GM18868 (cell line): ENCODE measurements at regions not wholly inside any gene's neighbourhood (a gene's known extent, or its start where the extent isn't known, plus 50 kb on each side); places are given as distances from the start of the nearest gene placed in this dataset.

Experiments
- ATAC-seq: cut with Tn5 transposase; IDR thresholded peaks from one replicate; pipeline ENCODE4 v1.9.1; 2021; ENCODE audit warnings: mild to moderate bottlenecking, moderate library complexity; ENCODE audit not compliant: unreplicated experiment

DNA sequence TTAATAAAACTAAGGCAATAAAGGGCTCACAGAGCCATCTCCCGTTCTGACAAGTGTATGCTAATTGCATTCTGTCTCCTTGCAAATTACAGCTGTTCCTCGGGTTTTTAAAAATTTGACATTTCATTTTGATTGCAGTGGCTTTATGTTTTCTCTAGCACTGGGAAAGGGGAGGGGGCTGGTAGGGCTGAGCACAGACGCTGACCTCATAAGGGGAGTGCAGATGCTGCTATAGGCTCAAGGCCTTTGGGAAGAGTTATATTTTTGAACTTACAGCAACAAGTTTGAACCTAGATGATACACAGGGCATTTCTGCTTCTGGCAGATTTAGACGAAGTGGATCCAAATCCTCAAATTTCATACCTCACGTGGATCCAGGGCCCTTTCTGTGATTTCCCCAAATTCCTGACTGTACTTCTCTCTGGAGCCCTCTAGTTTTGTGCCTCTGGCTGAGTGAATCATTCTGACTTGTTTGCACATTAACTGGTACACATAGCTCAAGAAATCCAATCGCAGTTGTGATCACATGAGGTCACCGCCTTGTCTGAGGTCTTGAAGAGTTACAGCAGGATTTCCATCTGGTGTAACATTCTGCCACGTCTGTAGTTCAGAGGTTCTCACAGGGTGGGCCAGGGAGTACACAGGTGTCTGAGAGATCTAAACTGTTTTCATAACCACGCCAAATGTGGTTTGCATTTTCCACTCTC lies 230.3 kb downstream of the C1orf94 start:
- no peak for ATAC-seq

DNA sequence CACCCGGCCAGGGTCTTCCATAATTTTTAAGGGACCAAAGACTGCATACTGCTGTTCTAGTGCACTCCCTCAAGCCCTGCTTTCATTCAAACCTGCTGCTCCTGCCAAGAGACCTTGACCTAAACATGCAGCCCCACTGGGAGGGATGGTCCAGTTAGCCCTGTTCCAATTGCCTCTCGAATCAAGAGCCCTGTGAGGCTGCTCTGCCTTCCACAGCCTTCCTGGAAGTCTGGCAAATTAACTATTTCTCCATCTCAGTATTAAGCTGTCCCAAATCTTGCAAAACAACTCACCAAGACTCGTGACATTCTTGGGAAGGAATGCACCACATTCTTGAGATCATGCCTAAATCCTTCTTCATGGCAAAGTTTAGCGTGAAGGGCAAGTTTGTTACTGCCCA lies 231.3 kb downstream of the C1orf94 start:
- ATAC-seq: no peak

DNA sequence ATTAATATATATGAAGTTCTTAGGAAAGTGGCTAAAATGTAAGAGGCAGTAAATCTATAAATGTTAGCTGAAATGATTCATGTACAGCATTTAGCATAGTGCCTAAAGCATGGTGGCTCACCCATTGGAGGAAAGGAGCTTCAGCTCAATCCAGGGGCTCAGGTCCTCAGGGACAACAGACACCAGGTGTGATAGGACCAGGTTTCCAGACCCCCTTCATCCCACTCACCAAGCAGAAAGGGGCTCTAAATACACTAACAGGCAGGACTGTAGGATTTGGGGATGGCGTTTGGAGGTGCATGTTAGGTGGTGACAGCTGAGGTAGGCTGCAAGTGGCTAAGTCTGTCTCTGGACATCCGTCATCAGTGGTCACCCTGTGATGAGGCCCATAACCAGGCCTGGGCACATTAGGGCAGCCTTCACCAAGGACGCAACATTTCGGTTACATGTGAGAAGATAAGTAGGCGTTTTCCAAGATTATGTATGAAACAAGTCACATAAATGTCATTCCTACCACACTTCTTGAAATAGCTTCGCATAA lies 233.1 kb downstream of the C1orf94 start:
- ATAC-seq: no peak

DNA sequence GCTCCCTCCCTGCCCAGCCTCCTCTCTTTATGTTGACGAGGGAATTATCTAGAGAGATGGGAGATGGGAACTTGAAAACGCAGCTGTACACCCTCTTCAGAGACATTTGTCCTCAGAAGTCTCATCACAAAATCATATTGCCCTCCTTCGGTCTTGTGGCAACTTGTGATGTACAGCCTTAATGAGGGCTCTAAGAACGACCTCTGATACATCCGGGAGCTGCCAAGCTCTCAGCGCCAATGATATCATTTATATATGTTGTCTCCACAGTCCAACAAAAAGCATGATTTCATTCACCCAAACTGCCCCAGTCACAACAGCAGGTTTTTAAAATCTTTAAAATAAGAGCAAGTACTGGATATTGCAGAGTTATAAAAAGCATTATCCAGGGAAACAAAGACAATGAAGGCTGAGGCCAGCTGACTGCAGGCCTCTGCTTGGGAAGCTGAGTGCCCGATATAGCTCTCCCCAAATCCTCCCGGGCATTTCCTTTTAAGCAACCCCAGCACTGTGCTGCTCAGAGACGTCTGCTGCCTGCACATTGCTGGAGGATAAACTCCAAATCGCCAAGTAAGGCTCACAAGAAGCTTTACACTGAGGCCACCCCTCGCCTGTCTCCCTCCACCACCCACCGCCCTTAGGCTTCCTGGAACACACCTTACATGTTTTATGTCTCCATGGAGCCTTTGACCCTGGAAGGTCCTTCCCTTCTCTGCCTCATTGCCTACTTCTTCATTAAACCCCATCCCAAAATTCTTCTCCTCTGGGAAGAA lies 236.1 kb downstream of the C1orf94 start:
- no peak for ATAC-seq

DNA sequence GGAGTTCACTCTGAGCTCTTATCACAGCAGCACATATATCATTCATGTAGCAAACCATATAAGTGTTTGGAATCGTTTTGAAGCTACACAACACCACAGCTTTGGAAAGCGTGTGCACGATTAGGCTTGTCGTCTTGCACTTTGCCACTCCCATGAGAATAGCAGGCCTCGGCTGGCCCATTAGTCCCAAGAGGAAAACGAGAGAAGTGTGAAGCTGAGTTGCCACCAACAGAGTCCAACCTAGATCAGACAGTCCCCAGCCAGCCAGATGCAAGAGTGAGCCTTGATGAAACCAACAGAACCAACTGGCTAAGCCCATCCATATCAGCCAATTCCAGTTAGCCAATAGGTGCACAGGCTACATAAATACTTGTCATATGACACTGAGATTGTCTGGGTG lies 238.4 kb downstream of the C1orf94 start:
- no peak for ATAC-seq

DNA sequence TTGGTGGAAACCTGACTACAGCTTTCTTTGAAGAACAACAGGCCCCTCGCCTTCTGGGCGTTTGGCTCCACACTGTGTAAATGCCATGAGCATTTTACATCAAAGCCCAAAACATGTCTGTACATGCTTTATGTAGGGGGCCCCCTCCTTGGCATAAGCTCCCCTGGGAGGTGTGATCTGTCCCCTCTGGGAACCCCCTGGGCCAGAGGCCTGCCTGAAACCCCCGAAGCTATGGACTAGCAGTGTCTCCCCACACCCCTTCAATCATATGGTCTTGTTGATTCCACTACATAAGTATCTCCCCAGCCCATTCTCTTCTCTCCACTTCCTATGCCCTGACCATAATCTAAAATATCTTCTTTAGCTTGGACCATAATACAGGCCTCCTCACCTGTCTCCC lies 241.5 kb downstream of the C1orf94 start:
- ATAC-seq: no peak

DNA sequence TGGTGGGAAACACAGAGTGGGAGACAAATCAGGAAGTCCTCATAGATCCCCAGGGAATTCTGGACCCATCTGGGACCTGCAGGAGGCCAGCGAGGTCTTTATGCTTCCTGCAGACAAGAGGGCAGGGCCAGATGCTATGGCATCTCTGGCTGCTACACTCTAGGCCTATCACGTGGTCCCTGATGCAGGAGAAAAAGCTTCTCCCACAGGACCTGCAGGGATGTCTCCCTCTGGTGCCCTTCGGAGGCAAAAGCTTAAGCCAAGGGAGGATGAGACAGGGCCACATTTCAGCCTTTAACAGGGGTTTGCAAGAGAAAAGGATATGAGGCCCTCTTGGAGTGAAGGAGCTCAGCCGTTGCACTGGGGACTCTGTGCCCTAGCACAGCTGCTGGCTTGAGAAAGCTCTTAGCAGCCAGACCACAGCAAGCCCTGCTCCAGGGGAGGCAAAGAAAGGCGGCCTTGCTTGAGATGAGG lies 243.0 kb downstream of the C1orf94 start:
- ATAC-seq: no peak

DNA sequence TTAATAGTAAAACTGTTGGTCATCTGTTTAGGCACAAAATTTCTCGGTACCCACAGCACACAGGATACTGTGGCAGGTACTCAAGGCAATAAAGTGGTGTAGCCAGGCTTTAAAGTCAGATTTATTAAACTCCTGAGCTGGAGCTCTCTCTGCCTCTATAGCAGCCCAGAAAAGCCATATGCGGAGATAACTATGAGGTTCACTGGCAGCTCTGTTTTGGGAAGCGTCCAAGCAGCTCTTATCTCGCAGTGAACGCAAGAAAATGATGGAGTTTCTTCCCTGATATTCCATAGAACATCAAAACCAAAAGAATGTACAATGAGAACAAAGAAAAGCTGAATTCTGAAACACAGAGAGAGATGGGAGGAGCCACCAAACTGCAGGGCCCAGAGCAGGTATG lies 248.3 kb downstream of the C1orf94 start:
- ATAC-seq: no peak

DNA sequence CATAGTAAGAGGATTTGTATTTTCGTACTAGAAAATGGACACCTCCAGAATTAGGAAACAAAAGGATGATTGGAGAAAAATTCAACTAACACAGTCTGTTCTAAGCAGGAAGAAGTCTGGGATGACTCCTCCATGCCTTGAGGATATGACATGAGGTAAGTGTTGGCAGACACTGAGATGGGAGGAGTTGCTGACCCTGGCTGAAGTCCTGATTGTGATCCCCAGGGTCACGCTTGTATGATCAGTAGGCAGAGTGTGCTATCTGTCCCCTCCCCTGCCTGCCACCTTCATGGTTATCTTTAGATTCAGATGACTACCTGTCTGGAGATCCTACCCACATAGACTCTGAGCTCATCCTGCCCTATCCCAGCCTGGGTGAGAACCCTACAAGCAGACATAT lies 249.1 kb downstream of the C1orf94 start:
- ATAC-seq: no peak

DNA sequence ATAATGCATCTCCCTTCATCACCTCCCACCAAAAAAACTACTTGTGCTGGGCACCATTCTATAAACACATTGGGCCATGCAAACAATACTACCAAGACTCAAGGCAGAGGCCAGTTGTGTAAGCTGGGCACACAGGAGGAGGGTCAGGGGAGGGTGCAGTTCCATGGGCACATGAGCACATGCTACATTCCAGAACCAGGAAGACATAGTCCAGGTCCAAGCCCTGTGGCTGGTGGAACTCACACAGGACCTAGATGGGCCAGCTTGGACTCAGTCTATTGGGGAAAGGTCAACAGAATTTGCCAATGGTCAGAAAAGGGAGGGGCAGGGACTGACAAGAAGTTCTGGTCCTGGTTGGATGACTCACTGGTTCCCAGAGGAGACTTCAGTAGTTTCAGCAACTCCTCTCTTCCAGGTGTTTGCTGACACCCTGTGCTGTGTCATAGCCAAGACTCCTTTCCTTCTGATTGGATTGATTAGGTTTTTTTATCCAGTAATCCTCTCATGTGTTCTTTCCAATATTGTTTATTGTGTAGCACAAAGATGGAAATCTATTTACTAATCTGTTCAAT lies 249.7 kb downstream of the C1orf94 start:
- ATAC-seq: no peak

DNA sequence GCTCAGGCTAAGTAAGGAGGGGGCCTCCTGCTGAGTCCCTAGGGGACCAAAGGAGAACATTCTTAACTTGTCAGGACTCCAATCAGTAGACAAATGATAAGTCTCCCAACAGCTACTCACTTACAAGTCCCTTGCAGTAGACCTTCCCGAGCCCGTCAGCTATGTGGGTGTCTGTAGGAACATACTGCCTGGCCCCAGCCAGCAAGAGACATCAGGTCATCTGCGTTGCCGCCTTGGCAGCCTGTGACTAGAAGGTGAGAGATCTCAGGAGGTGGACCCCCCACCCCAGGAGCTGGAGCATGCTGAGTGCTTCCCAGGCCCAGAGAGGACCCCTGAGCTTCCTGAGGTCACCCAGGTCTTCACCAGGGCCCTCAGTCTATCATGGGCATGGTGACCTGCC lies 250.5 kb downstream of the C1orf94 start:
- ATAC-seq: no peak

DNA sequence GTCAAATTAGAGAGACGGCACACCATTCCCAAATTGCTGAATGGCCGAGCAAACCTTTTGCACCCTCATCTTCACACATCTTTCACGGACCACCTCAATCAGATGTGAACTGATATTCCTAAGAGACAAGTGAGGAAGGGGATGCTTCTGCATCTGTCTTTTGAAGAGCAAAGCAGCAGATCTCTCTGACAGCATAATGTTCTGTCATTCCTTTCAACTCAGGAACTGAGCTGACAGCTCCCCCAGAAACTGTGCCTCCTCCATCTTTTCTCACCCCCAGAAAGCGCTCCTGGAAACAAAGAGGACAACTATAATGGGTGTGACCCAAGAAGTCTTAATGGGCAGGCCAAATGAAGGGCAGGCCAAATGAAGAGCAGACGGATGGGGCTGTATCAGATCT lies 256.4 kb downstream of the C1orf94 start:
- ATAC-seq: no peak

DNA sequence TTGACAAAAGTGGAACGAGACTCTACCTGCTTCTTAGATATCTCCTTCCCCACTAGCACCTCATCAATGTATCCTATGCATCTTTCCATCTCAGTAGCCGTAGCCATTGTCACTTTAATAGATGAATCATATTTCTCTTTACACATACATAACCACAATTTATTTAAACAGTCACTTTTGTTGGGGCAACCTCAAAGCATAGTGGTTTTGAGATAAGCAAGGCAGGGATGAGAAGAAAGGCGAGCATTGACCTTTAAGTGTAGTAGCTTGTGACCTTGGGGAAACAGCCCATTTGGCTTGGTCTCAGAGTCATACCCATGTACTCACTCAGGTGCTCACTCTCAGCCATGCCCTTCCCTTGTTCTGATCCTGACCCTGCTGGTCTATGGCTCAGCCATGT lies 260.1 kb downstream of the C1orf94 start:
- no peak for ATAC-seq

DNA sequence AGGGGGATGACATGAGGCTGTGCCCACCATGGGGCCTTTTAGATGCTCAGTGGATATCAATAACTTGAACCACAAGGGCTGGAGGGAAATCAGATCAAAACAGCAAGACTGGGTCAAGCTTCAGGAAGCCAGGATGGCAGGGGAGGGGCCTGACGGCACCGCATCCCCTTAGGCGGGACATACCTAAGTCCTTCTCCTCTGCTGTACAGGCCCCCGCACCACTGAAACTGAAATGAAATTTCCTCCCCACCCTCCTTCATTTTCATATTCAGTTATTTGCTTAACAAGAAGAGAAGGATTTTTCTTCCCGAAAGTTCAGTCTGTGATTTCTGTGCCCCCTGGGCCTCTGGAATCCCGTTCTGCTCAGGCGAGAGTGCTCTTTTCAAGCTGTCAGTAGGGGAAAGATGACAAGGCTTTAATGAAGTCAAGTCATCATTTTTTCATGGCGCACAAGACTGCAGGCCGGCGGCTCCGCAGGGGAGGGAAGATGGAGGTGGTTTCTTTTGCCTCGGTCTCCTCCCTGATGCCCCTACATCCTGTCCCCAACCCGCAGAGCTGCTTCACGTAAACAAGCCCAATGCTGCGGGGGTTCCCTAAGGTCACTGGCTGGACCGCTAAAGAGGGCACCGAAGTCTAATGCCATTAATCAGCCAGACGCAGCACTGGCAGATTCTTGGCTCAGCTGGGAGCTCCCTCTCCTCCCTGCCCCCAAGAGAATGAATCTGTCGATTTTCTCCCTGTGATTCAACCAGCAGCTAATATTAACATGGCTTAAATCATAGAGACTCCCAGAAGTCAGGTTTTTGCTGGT lies 264.8 kb downstream of the C1orf94 start:
- no peak for ATAC-seq

DNA sequence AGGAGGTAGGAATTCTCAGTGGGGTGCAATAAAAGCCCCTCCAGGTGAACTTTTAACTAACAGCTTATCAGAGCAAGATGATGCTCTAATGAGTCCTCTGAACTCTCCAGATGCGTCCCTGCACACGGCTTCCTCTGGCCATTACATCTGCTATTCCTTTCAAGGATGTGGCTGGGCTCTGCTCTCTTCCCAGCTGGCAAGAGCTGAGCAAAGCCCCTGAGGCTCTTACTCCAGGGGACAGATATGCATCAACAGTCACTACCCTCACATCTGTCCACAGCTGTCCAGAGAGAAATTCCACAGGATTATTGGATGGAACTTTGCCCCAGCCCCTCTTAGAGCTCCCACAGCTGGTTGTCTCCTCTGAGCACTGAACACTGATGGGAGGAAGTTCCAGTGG lies 267.8 kb downstream of the C1orf94 start:
- ATAC-seq: no peak

DNA sequence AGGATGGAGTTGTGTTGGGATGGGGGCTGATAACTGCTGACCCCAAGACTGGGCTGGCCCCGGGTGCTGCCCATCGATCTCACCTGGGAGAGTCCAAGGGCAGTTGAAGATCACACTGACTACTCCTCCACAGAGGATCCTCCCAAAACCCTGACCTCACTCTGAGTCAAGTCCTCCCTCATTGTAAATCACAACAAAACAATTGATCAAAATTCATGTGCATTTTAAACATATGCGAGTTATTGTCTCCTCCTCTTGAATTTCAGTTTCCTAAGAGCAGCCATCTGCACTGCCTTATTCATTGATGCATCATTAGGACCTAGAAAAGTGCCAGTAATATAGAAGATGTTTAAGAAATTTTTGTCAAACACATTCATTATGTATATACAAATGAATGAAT lies 273.6 kb downstream of the C1orf94 start:
- no peak for ATAC-seq

DNA sequence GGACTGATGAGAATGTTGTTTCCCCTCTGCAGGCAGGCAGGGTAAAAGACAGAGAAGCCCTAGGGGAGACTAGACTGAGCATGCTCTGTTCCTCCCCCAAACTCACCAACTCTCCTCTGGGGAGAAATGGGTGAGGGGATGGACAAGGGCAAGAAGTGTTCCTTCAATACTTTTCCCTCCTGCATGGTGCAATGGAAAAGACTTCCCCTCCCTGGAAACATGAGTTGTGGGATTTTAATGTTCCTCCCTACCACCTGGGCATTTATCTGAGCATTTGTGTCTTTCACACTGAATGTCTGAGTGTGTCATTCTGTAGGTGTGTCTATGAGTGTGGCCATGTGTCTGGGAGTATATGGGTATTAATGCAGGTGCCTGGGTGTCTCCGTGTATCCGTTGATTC lies 275.7 kb downstream of the C1orf94 start:
- ATAC-seq: no peak

DNA sequence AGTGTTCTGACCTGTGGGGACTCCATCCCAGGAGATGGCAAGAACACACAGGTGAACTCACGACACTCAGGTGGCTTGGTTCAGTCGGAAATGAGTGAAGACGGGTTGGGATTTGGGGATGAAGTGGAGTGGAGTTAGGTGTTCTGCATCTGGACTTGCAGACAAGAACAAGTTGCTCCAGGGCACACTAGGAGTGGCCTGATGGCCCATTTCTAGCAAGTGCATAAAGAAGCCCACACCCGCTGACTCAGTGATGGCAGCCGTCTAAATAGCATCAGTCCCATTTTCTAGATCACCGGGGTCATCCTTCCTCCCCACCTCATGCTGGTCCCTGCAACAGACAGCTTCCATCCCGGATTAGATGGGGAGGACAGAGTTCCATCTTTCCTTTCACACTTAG lies 278.4 kb downstream of the C1orf94 start:
- no peak for ATAC-seq

DNA sequence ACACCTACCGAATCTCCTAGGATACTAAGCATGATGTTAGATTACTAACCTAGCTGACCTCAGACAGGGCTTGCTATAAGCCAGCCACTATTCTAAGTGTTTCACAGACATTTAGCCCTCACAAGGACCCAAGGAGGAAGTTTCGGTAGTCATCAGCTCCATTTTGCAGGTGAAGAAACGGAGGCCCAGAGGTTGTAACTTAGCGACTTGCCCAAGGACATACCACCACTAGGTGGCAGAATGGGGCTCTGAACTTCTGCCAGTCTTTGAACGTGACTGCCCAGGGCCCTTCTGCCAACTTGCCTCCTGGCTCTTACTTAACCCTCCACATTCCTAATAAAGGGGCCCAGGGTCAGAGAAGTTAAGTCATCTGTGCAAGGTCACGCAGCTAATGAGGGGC lies 283.5 kb downstream of the C1orf94 start:
- no peak for ATAC-seq

DNA sequence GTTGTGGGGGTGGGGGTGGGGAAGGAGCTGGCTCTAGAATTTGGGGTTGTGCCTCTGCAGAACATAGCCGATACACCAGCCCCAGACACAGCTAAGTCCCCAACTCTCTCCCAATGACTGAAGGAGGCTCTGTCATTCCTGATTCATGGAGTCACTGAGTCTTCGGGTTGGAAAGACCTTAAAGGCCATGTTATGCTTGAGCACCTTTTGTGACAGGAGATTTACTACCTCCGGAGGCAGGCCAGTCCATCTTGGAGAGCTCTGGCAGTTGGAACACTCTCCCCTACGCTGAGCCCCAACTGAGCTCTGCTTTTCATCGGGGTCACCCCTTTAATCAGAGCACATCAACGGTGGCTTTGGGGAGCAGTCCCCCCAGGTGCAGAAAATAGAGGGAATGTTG lies 284.4 kb upstream of the GJB5 start:
- no peak for ATAC-seq

DNA sequence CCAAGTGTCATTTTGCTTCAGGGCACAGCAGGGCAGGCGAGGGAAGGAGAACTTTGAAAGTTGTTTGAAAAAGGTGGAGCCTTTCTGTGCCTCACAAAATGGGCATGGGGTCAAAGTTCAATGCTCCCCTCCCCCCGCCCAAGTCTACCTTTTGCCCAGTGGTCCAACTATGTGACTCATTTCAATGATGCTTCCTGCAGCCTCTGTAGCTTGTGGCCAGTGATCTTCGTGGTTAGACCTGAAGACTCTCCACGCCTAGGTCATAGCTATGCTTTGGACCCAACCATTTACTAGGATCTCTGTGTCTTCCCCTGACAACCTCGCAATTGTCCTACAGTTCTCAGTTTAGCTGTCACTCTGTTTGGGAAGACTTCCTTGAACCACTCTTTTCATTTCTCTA lies 280.3 kb upstream of the GJB5 start:
- no peak for ATAC-seq
